T-helper 2 cell treated with Interferon-gamma antibody and Interleukin-4, amounts not matched to agents 100 ng/mL and 5 ng/mL, for 36 hours (primary cell): ENCODE measurements at regions not wholly inside any gene's neighbourhood (a gene's known extent, or its start where the extent isn't known, plus 50 kb on each side); places are given as distances from the start of the nearest gene placed in this dataset.

Experiments used
- intact Hi-C: fragments of 100-400 bp; cut with micrococcal nuclease; formaldehyde crosslinking; loops from one replicate; pipeline ENCODE4 v1.15.1; 2023

DNA sequence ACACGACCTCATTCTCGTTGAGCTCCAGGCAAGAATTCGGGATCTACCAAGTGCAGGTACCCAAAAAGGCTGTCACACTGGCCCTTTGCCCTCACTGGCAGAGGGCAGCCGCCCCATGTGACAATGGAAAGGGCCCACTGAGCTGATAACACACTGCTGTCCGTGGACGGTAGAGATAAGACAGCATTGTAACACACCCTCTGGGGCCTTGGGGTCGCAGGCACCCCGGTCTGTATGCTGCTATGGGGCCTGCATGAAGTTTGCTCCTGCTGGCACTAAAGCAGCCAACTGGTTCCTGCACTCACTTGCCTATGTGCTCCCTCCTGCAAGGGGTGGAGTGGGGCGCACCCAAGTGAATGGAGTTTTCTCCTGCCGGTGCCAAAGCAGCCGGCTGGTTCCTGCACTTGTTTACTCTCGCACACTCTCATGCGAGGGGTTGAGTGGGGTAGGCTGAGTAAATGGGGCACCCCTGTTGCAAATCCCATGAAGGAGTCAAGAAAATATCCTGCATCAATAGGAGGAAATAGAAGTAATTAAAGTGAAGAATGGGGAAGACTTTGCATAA is 477.9 kb downstream of the ATP23 start:
- intact Hi-C loops = no loop called here

DNA sequence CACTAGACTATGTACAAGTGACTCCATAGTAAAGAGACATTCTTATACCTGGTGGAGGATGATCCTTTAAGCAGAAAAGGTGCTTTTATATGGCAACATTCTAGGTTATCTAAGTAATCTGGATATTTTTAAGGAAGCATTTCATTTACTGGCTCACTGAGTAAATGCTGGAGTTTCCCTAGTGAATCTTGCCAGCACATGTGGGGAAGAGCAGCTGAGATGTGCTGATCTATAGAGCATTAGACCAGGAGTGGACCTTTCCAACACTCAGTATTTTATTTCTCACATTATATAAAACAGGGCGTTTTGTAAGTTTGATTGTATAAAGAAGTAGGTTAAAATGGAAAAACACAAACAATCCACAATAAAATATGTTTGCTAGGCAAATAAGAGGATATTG is 478.5 kb downstream of the ATP23 start:
- intact Hi-C loops = no loop called here

DNA sequence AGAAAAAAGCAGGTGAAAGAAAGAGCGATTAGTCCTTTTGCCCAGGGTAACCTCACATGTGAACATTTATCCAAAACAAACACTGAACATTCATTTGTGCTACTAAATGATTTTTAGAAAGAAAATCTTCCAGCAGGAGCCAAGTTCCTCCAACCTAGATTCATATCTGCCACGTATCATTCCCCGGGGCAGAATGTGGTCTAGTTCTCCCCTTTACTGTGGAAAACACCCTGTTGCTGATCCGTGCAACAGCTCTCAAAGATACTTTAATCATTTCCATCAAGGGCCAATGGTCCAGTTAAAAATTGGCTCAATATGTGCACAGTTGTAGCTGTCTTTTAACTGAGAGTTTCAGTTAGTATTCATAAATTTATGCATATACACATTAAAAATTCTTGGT is 479.1 kb downstream of the ATP23 start:
- intact Hi-C loops = no loop called here

DNA sequence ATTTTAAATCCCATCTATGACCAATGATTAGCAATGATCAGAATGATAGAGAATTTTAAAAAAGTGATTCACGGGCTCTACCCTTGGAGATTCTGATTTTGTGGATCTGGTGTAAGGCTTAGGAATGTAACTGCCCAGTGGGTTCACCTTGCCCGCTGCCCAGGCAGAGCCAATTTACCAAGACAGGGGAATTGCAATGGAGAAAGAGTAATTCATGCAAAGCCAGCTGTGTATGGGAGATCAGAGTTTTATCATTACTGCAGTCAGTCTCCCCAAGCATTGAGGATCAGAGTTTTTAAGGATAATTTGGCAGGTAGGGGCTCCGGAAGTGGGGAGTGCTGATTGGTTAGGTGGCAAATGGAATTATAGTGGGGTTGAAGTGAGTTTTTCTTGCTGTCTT is 480.6 kb downstream of the ATP23 start:
- intact Hi-C loops = no loop called here

DNA sequence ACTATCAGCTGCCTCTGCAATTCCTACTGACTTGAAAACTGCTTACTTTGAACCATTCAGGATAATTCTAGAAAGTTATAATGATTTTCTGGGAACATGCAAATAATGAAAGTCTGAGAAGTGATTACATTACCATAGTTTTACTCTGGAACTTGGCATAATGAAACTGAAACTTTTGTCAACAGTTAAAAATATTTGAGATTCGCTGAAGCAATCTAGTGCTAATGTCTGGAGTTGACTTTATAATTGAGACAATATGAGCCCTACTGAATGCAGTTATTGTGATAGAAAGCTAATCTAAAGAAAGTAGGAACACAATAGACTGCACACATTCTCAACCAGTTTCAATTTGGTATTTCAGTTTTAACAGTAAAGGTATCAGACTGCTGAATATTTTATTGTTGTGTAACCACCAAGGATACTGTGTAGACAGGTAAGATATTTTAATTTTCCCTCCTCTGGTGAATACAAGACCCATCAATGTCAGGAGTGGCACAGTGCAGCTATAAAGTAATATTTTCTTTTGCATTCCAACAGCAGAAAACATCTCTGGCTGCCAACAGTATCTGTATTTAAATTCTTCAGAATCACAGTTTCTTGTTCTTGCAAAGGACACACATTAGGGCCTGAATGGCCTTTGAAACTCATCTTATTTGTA is 483.5 kb downstream of the ATP23 start:
- intact Hi-C loops = loop anchor here (5.0 kb wide), 1 partner anchor 1172 kb away; the partner anchor contains the start of gene SLC16A7

DNA sequence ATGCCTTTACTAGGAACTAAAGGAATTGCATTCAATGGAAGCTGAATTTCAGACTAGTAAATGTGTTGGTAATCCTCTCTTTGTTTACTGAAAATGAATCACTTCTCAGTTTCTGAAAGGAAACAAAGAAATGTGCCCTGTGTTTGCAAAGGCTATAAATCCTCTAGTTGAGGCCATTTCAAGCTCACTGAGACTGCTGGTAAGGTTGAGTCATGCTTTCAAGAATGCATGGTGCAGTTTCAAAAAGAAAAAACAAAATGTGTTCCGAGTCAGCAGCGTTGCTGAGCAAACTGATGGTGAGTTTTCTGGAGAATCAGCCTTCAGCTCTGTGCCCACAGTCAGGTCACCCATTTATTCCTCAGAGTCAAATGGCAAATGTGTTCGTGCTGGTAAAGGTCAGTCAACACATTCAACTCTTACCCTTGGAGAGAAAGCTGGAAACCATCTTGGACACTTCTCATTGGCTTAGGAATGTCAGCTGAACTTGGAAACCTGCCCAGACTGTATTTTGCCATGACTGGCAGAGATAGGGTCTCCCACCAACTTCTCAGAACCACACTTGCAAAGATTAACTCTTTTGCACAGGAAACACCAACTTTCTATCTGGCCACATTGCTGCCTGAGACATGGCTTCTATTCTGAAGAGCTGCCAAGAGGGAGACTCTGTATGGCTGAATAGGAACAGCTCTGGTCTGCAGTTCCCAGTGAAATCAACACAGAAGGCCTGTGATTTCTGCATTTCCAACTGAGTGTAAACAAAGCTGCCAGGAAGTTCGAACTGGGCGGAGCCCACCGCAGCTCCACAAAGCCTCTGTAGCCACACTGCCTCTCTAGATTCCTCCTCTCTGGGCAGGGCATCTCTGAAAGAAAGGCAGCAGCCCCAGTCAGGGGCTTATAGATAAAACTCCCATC is 484.4 kb downstream of the ATP23 start:
- intact Hi-C loops = loop anchor here (5.0 kb wide), 1 partner anchor 1172 kb away; the partner anchor contains the start of gene SLC16A7

DNA sequence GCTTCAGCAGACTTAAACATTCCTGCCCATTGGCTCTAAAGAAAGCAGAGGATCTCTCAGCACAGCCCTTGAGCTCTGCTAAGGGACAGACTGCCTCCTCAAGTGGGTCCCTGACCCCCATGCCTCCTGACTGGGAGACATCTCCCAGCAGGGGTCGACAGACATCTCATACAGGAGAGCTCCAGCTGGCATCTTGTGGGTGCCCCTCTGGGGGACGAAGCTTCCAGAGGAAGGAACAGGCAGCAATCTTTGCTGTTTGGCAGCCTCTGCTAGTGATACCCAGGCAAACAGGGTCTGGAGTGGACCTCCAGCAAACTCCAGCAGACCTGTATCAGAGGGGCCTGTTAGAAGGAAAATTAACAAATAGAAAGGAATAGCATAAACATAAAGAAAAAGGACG is 485.1 kb downstream of the ATP23 start:
- intact Hi-C loops = loop anchor here (5.0 kb wide), 1 partner anchor 1171 kb away; the partner anchor contains the start of gene SLC16A7

DNA sequence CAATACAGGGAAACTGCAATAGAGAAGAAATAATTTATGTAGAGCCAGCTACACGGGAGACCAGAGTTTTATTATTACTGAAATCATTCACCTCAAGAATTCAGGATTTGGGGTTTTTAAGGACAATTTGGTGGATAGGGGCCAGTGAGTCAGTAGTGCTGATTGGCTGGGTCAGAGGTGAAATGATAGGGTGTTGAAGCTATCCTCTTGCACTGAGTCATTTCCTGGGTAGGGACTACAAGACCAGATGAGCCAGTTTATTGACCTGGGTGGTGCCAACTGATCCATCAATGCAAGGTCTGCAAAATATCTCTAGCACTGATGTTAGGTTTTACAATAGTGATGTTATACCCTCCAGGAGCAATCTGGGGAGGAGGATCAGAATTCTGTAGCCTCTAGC is 486.3 kb downstream of the LRIG3 start:
- intact Hi-C loops = no loop called here

DNA sequence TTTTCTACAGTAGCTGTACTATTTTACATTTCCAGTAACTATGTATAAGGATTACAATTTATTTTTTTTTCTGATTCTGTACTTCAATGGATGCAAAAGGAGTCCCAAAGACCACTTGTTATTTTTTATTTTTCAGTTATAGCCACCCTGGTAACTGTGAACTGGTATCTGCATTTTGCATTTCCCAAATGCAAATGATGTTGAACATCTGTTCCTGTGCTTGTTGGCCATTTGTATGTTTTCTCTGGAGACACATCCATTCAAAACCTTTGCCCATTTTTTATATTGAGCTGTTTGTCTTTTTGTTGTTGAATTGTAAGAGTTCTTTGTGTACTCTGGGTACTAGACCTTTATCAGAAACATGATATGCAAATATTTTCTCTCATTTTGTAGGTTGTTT is 485.6 kb downstream of the LRIG3 start:
- intact Hi-C loops = no loop called here

DNA sequence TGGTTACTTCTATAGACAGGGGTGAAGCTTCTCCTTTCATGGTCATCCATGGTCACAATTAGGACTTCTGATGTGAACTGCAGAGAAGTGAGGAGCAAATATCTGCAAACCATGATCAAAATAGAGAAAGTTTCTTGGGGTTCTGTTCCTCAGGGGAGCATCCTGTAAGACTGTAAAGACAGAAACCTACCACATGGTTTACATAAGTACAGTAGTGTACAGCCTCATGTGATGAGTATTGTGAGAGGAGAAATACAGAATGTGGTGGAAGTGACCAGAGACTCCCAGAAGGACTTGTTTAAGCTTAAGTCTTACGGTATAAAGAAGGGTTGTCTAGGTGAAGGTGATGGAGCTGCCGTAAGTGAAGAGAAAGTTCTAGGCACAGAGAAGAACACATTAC is 484.7 kb downstream of the LRIG3 start:
- intact Hi-C loops = no loop called here

DNA sequence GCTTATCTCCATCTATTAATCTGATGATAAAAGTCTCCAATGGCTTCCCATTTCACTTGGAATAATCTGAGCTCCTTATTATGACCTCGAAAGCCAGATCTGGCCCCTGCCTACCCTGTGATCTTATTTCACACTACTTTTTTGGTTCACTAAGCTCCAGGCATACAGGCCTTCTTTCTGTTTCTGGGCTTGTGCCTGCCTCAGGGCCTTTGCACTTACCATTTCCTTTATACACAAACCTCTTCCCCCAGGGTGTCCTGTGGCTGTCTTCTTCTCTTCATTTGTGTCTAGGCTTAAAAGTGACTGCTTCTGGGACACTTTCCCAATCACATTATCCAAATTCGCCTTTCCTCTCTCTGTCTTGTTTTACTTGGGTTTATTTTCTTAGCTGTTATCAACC is 478.8 kb downstream of the LRIG3 start:
- intact Hi-C loops = no loop called here

DNA sequence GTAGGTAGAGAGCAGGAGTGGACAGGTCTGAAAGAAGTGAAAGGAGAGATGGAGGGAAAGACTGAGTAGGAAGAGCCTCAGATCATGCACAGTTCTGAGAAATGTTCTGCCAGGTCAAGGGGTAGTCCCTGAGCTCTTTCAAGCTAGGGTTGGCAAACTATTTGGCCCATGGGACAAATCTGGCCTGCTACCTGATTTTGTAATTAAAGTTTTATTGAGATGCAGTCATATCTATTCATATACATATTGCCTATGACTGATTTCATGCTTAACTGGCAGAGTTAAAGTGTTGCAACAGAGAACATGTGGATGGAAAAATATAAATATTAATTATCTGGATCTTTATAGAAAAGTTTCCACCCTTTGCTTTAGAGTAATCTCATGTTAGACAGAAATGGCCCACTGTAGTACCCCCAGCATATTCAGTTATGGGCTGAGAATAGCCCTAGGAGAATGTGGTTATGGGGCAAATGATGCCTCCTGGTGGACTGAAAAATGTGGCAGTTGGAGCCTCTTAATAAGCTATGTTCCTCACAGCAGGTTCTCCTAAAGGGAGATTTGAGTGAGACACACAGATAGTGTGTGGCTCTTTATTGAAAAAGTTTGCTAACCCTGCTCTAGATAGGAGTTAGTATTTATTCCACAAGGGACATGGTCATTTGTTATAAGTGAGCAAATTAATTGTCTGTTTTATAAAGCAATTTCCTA is 476.9 kb downstream of the LRIG3 start:
- intact Hi-C loops = loop anchor here (1.0 kb wide), 1 partner anchor 97 kb away; no protein-coding TSS in a partner anchor

DNA sequence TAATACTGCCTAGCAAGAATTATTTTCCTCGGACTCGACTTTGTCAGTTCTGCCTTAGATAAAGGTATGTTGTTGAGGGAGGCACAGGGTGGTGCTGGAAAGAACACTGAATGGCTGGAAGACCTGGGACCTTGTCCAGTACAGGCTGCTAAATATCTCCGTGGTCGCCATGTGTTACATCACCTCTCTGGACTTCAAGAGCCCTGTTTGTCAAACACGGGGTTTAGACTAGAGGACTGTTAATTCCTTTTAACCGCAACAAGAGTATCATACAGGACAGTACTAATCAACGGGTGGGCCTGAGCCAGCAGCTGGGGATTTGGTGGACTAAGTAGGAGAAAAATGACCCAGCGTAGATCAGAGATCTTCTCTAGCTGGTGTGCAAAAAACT is 476.3 kb downstream of the LRIG3 start:
- intact Hi-C loops = loop anchor here (1.0 kb wide), 1 partner anchor 98 kb away; no protein-coding TSS in a partner anchor

DNA sequence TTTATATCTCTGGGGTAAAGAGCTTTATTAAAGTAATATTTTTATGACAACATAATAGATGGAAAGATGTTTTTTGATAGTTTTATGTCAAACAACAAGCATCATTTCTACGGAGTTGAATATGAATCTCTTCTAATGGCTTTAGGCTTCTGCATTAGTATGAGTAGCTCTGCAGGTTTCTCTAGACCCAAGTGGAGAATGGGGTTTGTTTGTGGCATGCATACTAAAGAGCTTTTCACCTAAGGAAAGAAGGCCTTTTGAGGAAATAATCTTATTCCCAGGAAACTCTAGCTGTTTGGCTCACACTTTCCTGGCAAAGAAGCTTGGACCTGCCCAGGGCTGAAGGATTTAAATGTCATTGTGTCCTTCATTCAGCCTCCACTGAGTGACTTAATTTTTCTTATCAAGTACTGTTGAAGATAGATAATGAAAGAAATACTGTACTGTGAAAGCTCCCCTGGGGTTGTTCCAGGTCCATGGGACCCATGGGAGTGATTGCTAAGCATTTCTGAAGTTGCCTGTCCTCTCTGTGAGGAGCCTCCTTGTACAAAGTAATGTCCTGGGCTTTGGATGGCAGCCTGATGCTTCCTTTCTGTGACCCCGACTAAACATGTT is 469.3 kb downstream of the LRIG3 start:
- intact Hi-C loops = no loop called here

DNA sequence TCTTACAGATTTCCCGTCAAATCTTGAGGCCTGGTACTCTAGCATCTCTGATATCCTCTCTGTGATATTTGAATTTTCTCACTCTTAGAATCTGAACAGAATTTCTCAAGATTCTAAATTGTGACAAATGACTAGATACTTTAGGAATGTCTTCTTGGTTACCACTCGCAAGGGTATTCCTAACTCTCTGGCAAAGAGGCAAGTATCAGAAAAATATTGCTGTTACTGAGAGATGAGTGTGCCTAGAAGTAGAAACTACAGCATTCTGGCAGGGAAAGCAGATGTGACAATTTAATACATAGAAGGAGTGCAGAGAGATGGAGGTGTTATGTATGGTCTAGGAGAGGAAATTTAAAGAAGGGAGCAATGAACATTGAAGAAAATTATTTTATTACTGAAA is 467.8 kb downstream of the LRIG3 start:
- intact Hi-C loops = no loop called here

DNA sequence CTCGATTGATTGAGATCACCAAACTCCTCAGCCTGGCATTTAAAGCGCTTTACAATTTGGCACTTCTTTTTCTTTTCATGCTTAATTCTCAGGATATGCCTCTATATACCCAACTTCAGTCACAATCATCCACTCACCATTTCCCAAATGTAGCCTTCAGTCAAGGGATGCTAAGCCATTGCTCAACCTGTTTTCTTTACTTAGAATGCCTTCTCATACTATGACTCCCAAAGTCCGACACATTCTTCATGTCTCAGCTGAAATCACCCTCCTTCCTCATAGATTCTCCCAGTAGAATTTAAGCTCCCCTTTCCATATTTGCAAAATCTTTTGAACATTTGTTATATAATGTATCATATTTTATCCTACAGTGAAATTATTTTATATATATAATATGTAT is 467.0 kb downstream of the LRIG3 start:
- intact Hi-C loops = no loop called here

DNA sequence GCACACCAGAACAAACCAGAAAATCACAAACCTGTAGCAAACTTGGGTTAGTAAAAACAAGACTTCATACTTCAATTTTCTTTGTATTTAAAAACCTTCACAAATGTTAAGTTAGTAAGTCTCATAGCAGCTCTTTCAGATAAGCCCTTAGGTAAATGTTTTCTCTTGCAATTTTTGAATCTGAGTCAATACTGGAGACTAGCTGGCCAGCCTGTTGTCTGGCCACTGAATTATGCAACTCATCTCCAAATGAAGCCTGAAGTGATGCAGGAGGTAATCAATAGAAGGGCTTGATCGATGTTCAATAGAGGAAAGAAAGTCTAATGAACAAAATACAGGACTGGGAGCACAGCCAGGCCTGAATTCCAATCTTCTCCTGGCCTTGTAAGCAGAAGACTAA is 465.2 kb downstream of the LRIG3 start:
- intact Hi-C loops = no loop called here

DNA sequence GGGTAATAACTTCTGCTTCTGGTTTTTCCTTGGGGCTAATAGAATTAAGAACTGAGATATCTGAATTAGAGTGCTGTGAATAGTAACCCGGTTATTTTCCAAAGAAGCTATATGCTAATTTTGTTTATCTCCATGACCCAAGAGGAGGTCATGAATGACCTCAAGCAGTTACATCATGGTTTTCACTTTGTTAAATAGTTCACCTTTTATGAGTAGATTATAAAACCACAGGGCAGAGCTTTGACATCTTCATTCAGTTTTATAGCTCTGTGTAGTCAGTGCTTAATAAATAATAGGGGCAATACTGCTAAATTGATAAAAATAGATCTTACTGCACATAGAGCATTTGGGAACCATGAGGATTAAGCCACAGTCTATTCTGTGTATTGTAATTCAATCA is 462.2 kb downstream of the LRIG3 start:
- intact Hi-C loops = no loop called here

DNA sequence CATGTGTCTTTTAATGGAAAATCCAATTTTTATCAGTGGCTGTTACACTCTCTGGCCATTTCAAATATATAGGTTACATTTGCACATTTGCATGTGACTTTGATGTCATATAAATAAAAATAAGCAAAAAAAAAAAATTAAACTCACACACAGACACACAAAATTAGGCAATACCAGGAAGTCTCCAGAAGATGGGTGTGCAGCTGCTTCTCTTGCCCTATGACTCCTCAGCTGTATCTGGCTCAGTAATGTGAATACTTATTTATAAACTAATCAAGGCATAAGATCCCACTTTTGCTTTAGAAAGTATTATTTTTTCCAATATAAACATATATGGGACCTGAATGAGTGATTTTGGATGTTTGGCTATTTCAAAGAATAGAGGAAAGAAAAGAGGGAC is 461.1 kb downstream of the LRIG3 start:
- intact Hi-C loops = no loop called here

DNA sequence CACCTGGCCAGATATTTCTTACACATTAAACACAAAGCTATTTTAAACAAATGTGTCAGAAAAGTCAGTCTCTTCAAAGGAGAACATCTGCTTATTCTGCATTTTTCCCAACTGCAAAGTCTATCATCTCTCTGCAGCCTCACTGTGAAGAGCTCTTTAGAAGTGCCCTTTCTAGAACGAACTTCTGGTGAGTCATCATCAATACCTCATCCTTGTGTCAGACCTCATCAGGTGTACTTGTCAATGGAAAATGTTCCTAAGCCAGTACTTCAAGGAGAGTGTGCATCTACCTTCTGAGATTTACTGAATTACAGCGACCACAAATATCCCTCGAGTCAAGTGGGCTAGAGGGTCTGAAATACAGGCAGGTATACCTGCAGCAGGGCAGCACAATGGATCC is 457.3 kb downstream of the LRIG3 start:
- intact Hi-C loops = no loop called here

DNA sequence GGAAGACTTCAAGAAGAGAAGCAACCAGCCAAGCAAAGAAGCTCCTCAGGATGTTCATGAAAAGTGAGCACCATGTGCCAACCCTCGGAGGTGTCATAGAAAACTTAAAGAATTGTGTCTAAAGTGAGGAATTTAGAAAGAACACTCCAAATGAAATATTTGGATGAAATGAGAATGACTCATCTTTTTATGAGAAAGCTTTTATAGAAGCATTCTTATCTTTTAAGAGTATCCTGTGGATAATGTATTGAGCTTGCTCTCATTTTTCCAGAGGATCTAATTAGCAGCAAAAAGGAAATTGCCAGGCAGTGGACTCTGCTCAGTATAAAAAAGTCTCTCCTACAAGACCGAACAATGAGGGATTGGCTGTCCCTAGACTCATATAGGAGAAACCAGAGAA is 454.9 kb downstream of the LRIG3 start:
- intact Hi-C loops = no loop called here
